ENCODE measurements at regions not wholly inside any gene's neighbourhood (a gene's known extent, or its start where the extent isn't known, plus 50 kb on each side); places are given as distances from the start of the nearest gene placed in this dataset.

GRCh38 chr2:145657265-145657664 lies 1137.3 kb upstream of the ZEB2 start:
- no peaks in the 10 kb centered on the region for H3K36me3 ChIP-seq (ENCODE audit: insufficient read depth in 1 of 2, low read depth in 1 of 2)
- no peaks in the 10 kb centered on the region for H3K27me3 ChIP-seq (ENCODE audit: insufficient read depth in 3 of 3, low read length in 2 of 3)
- no peaks in the 10 kb centered on the region for H3K9me3 ChIP-seq
- DNase-seq (no peak), ATAC-seq (no peak)
- no peak overlapping the region for H3K4me3 ChIP-seq
- no peak overlapping the region for H3K27ac ChIP-seq
- H3K4me1 ChIP-seq, result no peaks in the 10 kb centered on the region
- TF ChIP-seq CTCF (IDR thresholded peaks at IDR 0.05), result no peak
- intact Hi-C loops (cut with DNase I), result no loop called here
- WGBS, 3 donors, result 79 to 87% (median 83%) methylated on average over 3 of the region's 3 CpGs

- Histone ChIP-seq H3K4me3 (no peak overlapping the region), H3K36me3 (ENCODE audit: insufficient read depth in 1 of 2, low read depth in 1 of 2) (no peaks in the 10 kb centered on the region), H3K9me3 (no peaks in the 10 kb centered on the region), H3K27ac (no peak overlapping the region), H3K4me1 (no peaks in the 10 kb centered on the region), H3K27me3 (ENCODE audit: insufficient read depth in 3 of 3, low read length in 2 of 3) (no peaks in the 10 kb centered on the region)
- DNase-seq (no peak), ATAC-seq (no peak)
- WGBS, 3 donors, result 89 to 91% (median 89%) methylated on average over 5 of the region's 5 CpGs
- intact Hi-C loops (cut with DNase I), result no loop called here
- TF ChIP-seq CTCF (IDR thresholded peaks at IDR 0.05), result no peak
Measured at GRCh38 chr2:145655165-145655765, 1135.3 kb upstream of the ZEB2 start.

- no peak for DNase-seq
- H3K27ac ChIP-seq, result no peak overlapping the region
- H3K4me1 ChIP-seq, result no peaks in the 10 kb centered on the region
- TF ChIP-seq CTCF (IDR thresholded peaks at IDR 0.05), result no peak
- no peaks in the 10 kb centered on the region for H3K27me3 ChIP-seq (ENCODE audit: insufficient read depth in 3 of 3, low read length in 2 of 3)
- no peaks in the 10 kb centered on the region for H3K36me3 ChIP-seq (ENCODE audit: insufficient read depth in 1 of 2, low read depth in 1 of 2)
- intact Hi-C loops (cut with DNase I), result no loop called here
- no peak overlapping the region for H3K4me3 ChIP-seq
- 55 to 71% (median 57%) methylated on average over 3 of the region's 3 CpGs for WGBS, 3 donors
- no peak for ATAC-seq
- H3K9me3 ChIP-seq, result no peaks in the 10 kb centered on the region
Measured at GRCh38 chr2:145654746-145655145, 1134.8 kb upstream of the ZEB2 start.

- H3K27ac ChIP-seq, result no peak overlapping the region
- no peak for ATAC-seq
- WGBS, 3 donors, result 78 to 89% (median 82%) methylated on average over 2 of the region's 2 CpGs
Measured at GRCh38 chr2:145654156-145654555, 1134.2 kb upstream of the ZEB2 start.

More at GRCh38 chr2:145654156-145654555, 1134.2 kb upstream of the ZEB2 start:
- no peaks in the 10 kb centered on the region for H3K27me3 ChIP-seq (ENCODE audit: insufficient read depth in 3 of 3, low read length in 2 of 3)
- no peaks in the 10 kb centered on the region for H3K9me3 ChIP-seq
- H3K36me3 ChIP-seq (ENCODE audit: insufficient read depth in 1 of 2, low read depth in 1 of 2), result no peaks in the 10 kb centered on the region
- H3K4me3 ChIP-seq, result no peak overlapping the region
- intact Hi-C loops (cut with DNase I), result no loop called here
- H3K4me1 ChIP-seq, result no peaks in the 10 kb centered on the region
- TF ChIP-seq CTCF (IDR thresholded peaks at IDR 0.05), result no peak
- DNase-seq, result no peak

All from psoas muscle (tissue), 7 donors.